ENCODE measurements at regions not wholly inside any gene's neighbourhood (a gene's known extent, or its start where the extent isn't known, plus 50 kb on each side); places are given as distances from the start of the nearest gene placed in this dataset.

DNA sequence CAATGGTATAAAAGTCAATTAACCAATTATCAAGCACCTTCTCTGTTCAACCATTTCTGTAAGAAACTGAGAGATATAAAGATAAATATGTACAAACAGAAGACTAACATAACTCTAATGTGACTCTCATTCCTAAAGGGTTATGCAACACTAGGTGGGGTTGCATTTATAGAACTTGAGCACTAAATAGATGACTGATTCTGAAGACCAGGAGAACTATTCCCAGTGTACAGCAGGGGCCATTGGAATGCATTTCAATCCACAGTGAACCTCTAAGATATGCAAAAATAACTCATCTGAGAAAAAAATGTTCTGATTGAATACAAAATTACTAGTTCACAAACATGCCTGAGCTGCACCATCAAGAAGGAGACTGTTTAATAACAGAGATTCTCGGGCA is 341.2 kb upstream of the STEAP1 start (continued):
- TF ChIP-seq, protein P1, sequence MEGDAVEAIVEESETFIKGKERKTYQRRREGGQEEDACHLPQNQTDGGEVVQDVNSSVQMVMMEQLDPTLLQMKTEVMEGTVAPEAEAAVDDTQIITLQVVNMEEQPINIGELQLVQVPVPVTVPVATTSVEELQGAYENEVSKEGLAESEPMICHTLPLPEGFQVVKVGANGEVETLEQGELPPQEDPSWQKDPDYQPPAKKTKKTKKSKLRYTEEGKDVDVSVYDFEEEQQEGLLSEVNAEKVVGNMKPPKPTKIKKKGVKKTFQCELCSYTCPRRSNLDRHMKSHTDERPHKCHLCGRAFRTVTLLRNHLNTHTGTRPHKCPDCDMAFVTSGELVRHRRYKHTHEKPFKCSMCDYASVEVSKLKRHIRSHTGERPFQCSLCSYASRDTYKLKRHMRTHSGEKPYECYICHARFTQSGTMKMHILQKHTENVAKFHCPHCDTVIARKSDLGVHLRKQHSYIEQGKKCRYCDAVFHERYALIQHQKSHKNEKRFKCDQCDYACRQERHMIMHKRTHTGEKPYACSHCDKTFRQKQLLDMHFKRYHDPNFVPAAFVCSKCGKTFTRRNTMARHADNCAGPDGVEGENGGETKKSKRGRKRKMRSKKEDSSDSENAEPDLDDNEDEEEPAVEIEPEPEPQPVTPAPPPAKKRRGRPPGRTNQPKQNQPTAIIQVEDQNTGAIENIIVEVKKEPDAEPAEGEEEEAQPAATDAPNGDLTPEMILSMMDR (conservative IDR thresholded peaks at IDR 0.05; ENCODE audit: low read depth in 2 of 2), result no peak
- TF ChIP-seq JUNB (IDR thresholded peaks at IDR 0.05; ENCODE audit: unreplicated experiment) (no peak), NANOG (IDR thresholded peaks at IDR 0.05; ENCODE audit: borderline replicate concordance) (no peak), EZH2phosphoT487 (IDR thresholded peaks at IDR 0.05; ENCODE audit: unreplicated experiment) (no peak)

DNA sequence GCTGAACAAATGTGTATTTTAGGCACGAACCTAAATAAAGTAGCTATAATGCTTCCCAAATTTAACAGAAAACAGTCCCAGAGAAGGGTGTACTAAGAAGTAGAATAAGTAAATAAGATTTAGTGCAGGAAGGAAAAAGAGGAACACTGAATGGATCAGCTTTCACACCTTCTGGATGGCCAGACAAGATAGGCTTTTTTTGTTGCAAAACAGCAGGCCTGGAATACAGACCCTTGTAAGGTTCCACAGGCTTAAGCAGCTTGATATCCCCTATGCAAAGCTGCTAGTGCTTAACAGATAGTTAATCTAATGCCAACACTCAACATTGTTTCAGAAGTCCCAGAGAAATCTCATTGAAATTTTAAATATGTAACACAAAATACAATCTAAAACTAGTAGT is 328.1 kb upstream of the STEAP1 start:
- Histone ChIP-seq H3K4me1 (ENCODE audit: insufficient read depth) (no peaks in the 10 kb centered on the region), H3K4me3 (no peak overlapping the region), H3K4me2 (no peak overlapping the region), H3F3A (replicated peaks; ENCODE audit: low read depth) (no peaks in the 10 kb centered on the region), H4K20me1 (replicated peaks; ENCODE audit: insufficient read depth) (no peaks in the 10 kb centered on the region), H3K27me3 (ENCODE audit: insufficient read depth) (no peaks in the 10 kb centered on the region), H3K36me3 (ENCODE audit: insufficient read depth) (no peaks in the 10 kb centered on the region), H3K79me2 (replicated peaks; ENCODE audit: insufficient read depth) (no peaks in the 10 kb centered on the region), H2AFZ (no peak overlapping the region), H3K27ac (ENCODE audit: low read depth) (no peak overlapping the region), H3K9me2 (ENCODE audit: insufficient read depth) (no peaks in the 10 kb centered on the region)
- DNase-seq (ENCODE audit: low spot score), result no peak
- Mint-ChIP-seq H3K4me3 (no peak overlapping the region), H3K4me1 (no peaks in the 10 kb centered on the region), H3K27me3 (ENCODE audit: insufficient read depth, low read depth, poor library complexity) (no peaks in the 10 kb centered on the region), H3K27ac (no peak overlapping the region), H3K9me3 (no peaks in the 10 kb centered on the region), H3K36me3 (ENCODE audit: low read depth) (no peaks in the 10 kb centered on the region)
- ATAC-seq, result no peak
- TF ChIP-seq, protein P1 (conservative IDR thresholded peaks at IDR 0.05; ENCODE audit: low read depth in 2 of 2), result no peak
- TF ChIP-seq CREB1 (CRISPR knock-in tag; IDR thresholded peaks at IDR 0.05; ENCODE audit: low read depth), result no peak
- no peak for TF ChIP-seq ZNF331 (CRISPR knock-in tag; IDR thresholded peaks at IDR 0.05; ENCODE audit: low read depth)
- TF ChIP-seq POLR2AphosphoS5 (IDR thresholded peaks at IDR 0.05; ENCODE audit: low read depth), result no peak
- TF ChIP-seq NANOG (IDR thresholded peaks at IDR 0.05; ENCODE audit: borderline replicate concordance), result no peak
- TF ChIP-seq, protein P2, sequence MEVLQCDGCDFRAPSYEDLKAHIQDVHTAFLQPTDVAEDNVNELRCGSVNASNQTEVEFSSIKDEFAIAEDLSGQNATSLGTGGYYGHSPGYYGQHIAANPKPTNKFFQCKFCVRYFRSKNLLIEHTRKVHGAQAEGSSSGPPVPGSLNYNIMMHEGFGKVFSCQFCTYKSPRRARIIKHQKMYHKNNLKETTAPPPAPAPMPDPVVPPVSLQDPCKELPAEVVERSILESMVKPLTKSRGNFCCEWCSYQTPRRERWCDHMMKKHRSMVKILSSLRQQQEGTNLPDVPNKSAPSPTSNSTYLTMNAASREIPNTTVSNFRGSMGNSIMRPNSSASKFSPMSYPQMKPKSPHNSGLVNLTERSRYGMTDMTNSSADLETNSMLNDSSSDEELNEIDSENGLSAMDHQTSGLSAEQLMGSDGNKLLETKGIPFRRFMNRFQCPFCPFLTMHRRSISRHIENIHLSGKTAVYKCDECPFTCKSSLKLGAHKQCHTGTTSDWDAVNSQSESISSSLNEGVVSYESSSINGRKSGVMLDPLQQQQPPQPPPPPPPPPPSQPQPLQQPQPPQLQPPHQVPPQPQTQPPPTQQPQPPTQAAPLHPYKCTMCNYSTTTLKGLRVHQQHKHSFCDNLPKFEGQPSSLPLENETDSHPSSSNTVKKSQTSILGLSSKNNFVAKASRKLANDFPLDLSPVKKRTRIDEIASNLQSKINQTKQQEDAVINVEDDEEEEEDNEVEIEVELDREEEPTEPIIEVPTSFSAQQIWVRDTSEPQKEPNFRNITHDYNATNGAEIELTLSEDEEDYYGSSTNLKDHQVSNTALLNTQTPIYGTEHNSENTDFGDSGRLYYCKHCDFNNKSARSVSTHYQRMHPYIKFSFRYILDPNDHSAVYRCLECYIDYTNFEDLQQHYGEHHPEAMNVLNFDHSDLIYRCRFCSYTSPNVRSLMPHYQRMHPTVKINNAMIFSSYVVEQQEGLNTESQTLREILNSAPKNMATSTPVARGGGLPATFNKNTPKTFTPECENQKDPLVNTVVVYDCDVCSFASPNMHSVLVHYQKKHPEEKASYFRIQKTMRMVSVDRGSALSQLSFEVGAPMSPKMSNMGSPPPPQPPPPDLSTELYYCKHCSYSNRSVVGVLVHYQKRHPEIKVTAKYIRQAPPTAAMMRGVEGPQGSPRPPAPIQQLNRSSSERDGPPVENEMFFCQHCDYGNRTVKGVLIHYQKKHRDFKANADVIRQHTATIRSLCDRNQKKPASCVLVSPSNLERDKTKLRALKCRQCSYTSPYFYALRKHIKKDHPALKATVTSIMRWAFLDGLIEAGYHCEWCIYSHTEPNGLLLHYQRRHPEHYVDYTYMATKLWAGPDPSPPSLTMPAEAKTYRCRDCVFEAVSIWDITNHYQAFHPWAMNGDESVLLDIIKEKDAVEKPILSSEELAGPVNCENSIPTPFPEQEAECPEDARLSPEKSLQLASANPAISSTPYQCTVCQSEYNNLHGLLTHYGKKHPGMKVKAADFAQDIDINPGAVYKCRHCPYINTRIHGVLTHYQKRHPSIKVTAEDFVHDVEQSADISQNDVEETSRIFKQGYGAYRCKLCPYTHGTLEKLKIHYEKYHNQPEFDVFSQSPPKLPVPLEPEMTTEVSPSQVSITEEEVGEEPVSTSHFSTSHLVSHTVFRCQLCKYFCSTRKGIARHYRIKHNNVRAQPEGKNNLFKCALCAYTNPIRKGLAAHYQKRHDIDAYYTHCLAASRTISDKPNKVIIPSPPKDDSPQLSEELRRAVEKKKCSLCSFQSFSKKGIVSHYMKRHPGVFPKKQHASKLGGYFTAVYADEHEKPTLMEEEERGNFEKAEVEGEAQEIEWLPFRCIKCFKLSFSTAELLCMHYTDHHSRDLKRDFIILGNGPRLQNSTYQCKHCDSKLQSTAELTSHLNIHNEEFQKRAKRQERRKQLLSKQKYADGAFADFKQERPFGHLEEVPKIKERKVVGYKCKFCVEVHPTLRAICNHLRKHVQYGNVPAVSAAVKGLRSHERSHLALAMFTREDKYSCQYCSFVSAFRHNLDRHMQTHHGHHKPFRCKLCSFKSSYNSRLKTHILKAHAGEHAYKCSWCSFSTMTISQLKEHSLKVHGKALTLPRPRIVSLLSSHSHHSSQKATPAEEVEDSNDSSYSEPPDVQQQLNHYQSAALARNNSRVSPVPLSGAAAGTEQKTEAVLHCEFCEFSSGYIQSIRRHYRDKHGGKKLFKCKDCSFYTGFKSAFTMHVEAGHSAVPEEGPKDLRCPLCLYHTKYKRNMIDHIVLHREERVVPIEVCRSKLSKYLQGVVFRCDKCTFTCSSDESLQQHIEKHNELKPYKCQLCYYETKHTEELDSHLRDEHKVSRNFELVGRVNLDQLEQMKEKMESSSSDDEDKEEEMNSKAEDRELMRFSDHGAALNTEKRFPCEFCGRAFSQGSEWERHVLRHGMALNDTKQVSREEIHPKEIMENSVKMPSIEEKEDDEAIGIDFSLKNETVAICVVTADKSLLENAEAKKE (CRISPR knock-in tag; IDR thresholded peaks at IDR 0.05), result no peak
- TF ChIP-seq EZH2 (IDR thresholded peaks at IDR 0.05; ENCODE audit: low read depth, unreplicated experiment), result no peak
- TF ChIP-seq, protein P3, sequence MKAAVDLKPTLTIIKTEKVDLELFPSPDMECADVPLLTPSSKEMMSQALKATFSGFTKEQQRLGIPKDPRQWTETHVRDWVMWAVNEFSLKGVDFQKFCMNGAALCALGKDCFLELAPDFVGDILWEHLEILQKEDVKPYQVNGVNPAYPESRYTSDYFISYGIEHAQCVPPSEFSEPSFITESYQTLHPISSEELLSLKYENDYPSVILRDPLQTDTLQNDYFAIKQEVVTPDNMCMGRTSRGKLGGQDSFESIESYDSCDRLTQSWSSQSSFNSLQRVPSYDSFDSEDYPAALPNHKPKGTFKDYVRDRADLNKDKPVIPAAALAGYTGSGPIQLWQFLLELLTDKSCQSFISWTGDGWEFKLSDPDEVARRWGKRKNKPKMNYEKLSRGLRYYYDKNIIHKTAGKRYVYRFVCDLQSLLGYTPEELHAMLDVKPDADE (IDR thresholded peaks at IDR 0.05), result no peak
- no peak for TF ChIP-seq EZH2phosphoT487 (IDR thresholded peaks at IDR 0.05; ENCODE audit: unreplicated experiment)
- TF ChIP-seq STAT1 (IDR thresholded peaks at IDR 0.05; ENCODE audit: unreplicated experiment), result no peak
